Hepatocyte (in vitro differentiated cells): ENCODE measurements at regions not wholly inside any gene's neighbourhood (a gene's known extent, or its start where the extent isn't known, plus 50 kb on each side); places are given as distances from the start of the nearest gene placed in this dataset.

Experiments used
- DNase-seq: peaks from one replicate; pipeline ENCODE4 v3.0.0-alpha.2; 2016; ENCODE audit warnings: low spot score
- H2AFZ ChIP-seq: fragments of 200-600 bp; sonication (generic); 2 replicates; pipeline ENCODE4 v1.6.0; 2016; ENCODE audit warnings: antibody characterized with exemption, mild to moderate bottlenecking
- H3K27ac ChIP-seq: fragments of 200-600 bp; sonication (generic); 2 replicates; pipeline ENCODE4 v1.5.1; 2016; ENCODE audit warnings: mild to moderate bottlenecking
- H3K27me3 ChIP-seq: fragments of 200-600 bp; sonication (generic); 2 replicates; pipeline ENCODE4 v1.6.1; 2016
- H3K36me3 ChIP-seq: fragments of 200-600 bp; sonication (generic); replicated peaks from 2 replicates; pipeline ENCODE4 v1.5.1; 2016; ENCODE audit warnings: low read depth; ENCODE audit not compliant: insufficient read depth
- H3K4me1 ChIP-seq: fragments of 200-600 bp; sonication (generic); 2 replicates; pipeline ENCODE4 v1.5.1; 2016; ENCODE audit warnings: mild to moderate bottlenecking, moderate library complexity; ENCODE audit not compliant: insufficient read depth
- H3K4me2 ChIP-seq: fragments of 200-600 bp; sonication (generic); 2 replicates; pipeline ENCODE4 v1.6.0; 2016
- H3K4me3 ChIP-seq: fragments of 200-600 bp; sonication (generic); 2 replicates; pipeline ENCODE4 v1.5.1; 2016; ENCODE audit warnings: mild to moderate bottlenecking
- H3K79me2 ChIP-seq: fragments of 200-600 bp; sonication (generic); 2 replicates; pipeline ENCODE4 v1.6.0; 2017; ENCODE audit warnings: mild to moderate bottlenecking
- H3K9me2 ChIP-seq: fragments of 200-600 bp; sonication (generic); replicated peaks from 2 replicates; pipeline ENCODE4 v1.6.0; 2017; ENCODE audit warnings: mild to moderate bottlenecking; ENCODE audit not compliant: insufficient read depth
- H3K9me3 ChIP-seq: fragments of 200-600 bp; sonication (generic); 2 replicates; pipeline ENCODE4 v1.5.1; 2016; ENCODE audit warnings: low read depth, mild to moderate bottlenecking
- H4K20me1 ChIP-seq: fragments of 200-600 bp; sonication (generic); 2 replicates; pipeline ENCODE4 v1.6.0; 2016; ENCODE audit warnings: mild to moderate bottlenecking; ENCODE audit not compliant: insufficient read depth, poor library complexity, severe bottlenecking
- CTCF ChIP-seq: fragments of 200-600 bp; sonication (generic); IDR thresholded peaks from 2 replicates; pipeline ENCODE4 v1.5.1; 2016; ENCODE audit warnings: antibody characterized with exemption, mild to moderate bottlenecking; ENCODE audit not compliant: poor library complexity
- EZH2 ChIP-seq: fragments of 200-600 bp; sonication (generic); IDR thresholded peaks from 2 replicates; pipeline ENCODE4 v1.6.1; 2016; ENCODE audit warnings: antibody characterized with exemption, mild to moderate bottlenecking, borderline replicate concordance
- EZH2phosphoT487 ChIP-seq: fragments of 200-600 bp; sonication (generic); IDR thresholded peaks from one replicate; pipeline ENCODE4 v1.6.1; 2018; ENCODE audit warnings: antibody characterized with exemption, mild to moderate bottlenecking, low read depth, moderate library complexity; ENCODE audit not compliant: unreplicated experiment, severe bottlenecking
- WGBS: methylation state at CpG from one replicate; pipeline ENCODE4 v1.1.6; 2016; ENCODE audit warnings: low lambda C conversion rate; ENCODE audit errors: missing lambda C conversion rate; 5-methylcytosine and 5-hydroxymethylcytosine counted together

- H3K9me3 ChIP-seq = no peaks in the 10 kb centered on the region
- no peaks in the 10 kb centered on the region for H3K4me1 ChIP-seq
- H4K20me1 ChIP-seq = no peaks in the 10 kb centered on the region
- no peaks in the 10 kb centered on the region for H3K36me3 ChIP-seq
- no peak overlapping the region for H3K27ac ChIP-seq
- no peaks in the 10 kb centered on the region for H3K9me2 ChIP-seq
- H3K4me3 ChIP-seq = no peak overlapping the region
- DNase-seq = no peak
- no peaks in the 10 kb centered on the region for H3K79me2 ChIP-seq
- TF ChIP-seq EZH2 (no peak), CTCF (no peak), EZH2phosphoT487 (no peak)
- H3K27me3 ChIP-seq = no peaks in the 10 kb centered on the region
- H3K4me2 ChIP-seq = no peak overlapping the region
- no peak overlapping the region for H2AFZ ChIP-seq
- 90% methylated on average over 4 of the region's 4 CpGs for WGBS
These were observed 408.6 kb upstream of the ROBO2 start for GRCh38 chr3:76631251-76631650.

GRCh38 chr3:76638006-76638405 lies 401.9 kb upstream of the ROBO2 start:
- H3K4me2 ChIP-seq = no peak overlapping the region
- no peak overlapping the region for H3K27ac ChIP-seq
- no peak overlapping the region for H2AFZ ChIP-seq
- no peaks in the 10 kb centered on the region for H4K20me1 ChIP-seq
- H3K27me3 ChIP-seq = no peaks in the 10 kb centered on the region
- no peaks in the 10 kb centered on the region for H3K4me1 ChIP-seq
- TF ChIP-seq EZH2 (no peak), EZH2phosphoT487 (no peak), CTCF (no peak)
- no peak for DNase-seq
- H3K9me3 ChIP-seq = no peaks in the 10 kb centered on the region
- no peaks in the 10 kb centered on the region for H3K9me2 ChIP-seq
- H3K79me2 ChIP-seq = no peaks in the 10 kb centered on the region
- H3K4me3 ChIP-seq = no peak overlapping the region
- no peaks in the 10 kb centered on the region for H3K36me3 ChIP-seq

GRCh38 chr3:76643623-76644304 lies 396.1 kb upstream of the ROBO2 start:
- H2AFZ ChIP-seq = no peak overlapping the region
- H3K27me3 ChIP-seq = no peaks in the 10 kb centered on the region
- no peak overlapping the region for H3K27ac ChIP-seq
- H3K4me1 ChIP-seq = no peaks in the 10 kb centered on the region
- no peak overlapping the region for H3K4me2 ChIP-seq
- DNase-seq = no peak
- H3K79me2 ChIP-seq = no peaks in the 10 kb centered on the region
- no peaks in the 10 kb centered on the region for H3K9me3 ChIP-seq
- H3K9me2 ChIP-seq = no peaks in the 10 kb centered on the region
- no peaks in the 10 kb centered on the region for H3K36me3 ChIP-seq
- no peak overlapping the region for H3K4me3 ChIP-seq
- no peaks in the 10 kb centered on the region for H4K20me1 ChIP-seq
- TF ChIP-seq EZH2phosphoT487 (no peak), CTCF (no peak), EZH2 (no peak)

GRCh38 chr3:76644305-76644675 lies 395.6 kb upstream of the ROBO2 start:
- WGBS = 70% methylated on average over 4 of the region's 4 CpGs
- Histone ChIP-seq H3K4me3 (no peak overlapping the region), H2AFZ (no peak overlapping the region), H4K20me1 (no peaks in the 10 kb centered on the region), H3K79me2 (no peaks in the 10 kb centered on the region), H3K27ac (no peak overlapping the region), H3K9me2 (no peaks in the 10 kb centered on the region), H3K36me3 (no peaks in the 10 kb centered on the region), H3K9me3 (no peaks in the 10 kb centered on the region), H3K27me3 (no peaks in the 10 kb centered on the region), H3K4me2 (no peak overlapping the region), H3K4me1 (no peaks in the 10 kb centered on the region)
- TF ChIP-seq CTCF (no peak), EZH2 (no peak), EZH2phosphoT487 (no peak)
- DNase-seq = no peak
